Lung (tissue), 11 donors: ENCODE measurements at regions not wholly inside any gene's neighbourhood (a gene's known extent, or its start where the extent isn't known, plus 50 kb on each side); places are given as distances from the start of the nearest gene placed in this dataset.
A peak's percentile ranks its signal among the peaks of the same experiment; 100 is the strongest.

Experiments used
- ATAC-seq: fragments of 200-7000 bp; cut with Tn5 transposase; one replicate; pipeline ENCODE4 v1.9.1; 2020; ENCODE audit warnings: moderate number of reproducible peaks; ENCODE audit not compliant: insufficient read depth, low FRiP score
- DNase-seq, 3 donors: peaks; one replicate each; pipeline ENCODE4 v3.0.0-alpha.2; 2013 to 2017
- H3K27ac ChIP-seq, 2 donors: one replicate each; pipeline ENCODE4 v1.5.1; 2013; ENCODE audit warnings: mild to moderate bottlenecking in 2 of 2, moderate library complexity in 2 of 2, control low read depth in 1 of 2, inconsistent platforms in 1 of 2, low read depth in 1 of 2, low read length in 1 of 2
- H3K27me3 ChIP-seq, 3 donors: one replicate each; pipeline ENCODE4 v1.5.1; 2013; ENCODE audit warnings: low read length in 2 of 3; ENCODE audit not compliant: control insufficient read depth in 3 of 3, insufficient read depth in 3 of 3
- H3K36me3 ChIP-seq, 4 donors: one replicate each; pipeline ENCODE4 v1.5.1; 2013; ENCODE audit warnings: low read length in 4 of 4, mild to moderate bottlenecking in 1 of 4, moderate library complexity in 1 of 4; ENCODE audit not compliant: control insufficient read depth in 4 of 4, insufficient read depth in 4 of 4
- H3K4me1 ChIP-seq, 5 donors: one replicate each; pipeline ENCODE4 v1.5.1; 2013; ENCODE audit warnings: low read length in 5 of 5, mild to moderate bottlenecking in 2 of 5, moderate library complexity in 1 of 5; ENCODE audit not compliant: control insufficient read depth in 5 of 5, insufficient read depth in 5 of 5
- H3K4me3 ChIP-seq: one replicate; pipeline ENCODE4 v1.5.1; 2013; ENCODE audit warnings: mild to moderate bottlenecking, control low read depth, moderate library complexity
- H3K9ac ChIP-seq, 2 donors: one replicate each; pipeline ENCODE4 v1.5.1; 2013; ENCODE audit warnings: low read length in 2 of 2, control low read depth in 1 of 2; ENCODE audit not compliant: insufficient read depth in 1 of 2
- H3K9me3 ChIP-seq, 4 donors: one replicate each; pipeline ENCODE4 v1.5.1; 2013; ENCODE audit warnings: low read length in 3 of 4, mild to moderate bottlenecking in 1 of 4, moderate library complexity in 1 of 4; ENCODE audit not compliant: control insufficient read depth in 4 of 4, insufficient read depth in 3 of 4
- WGBS, 2 donors: extraction: QIAGEN DNeasy Blood & Tissue Kit; methylation state at CpG; one replicate each; pipeline ENCODE4 v1.1.7; 2013; 5-methylcytosine and 5-hydroxymethylcytosine counted together
- TF ChIP-seq, protein P1 (sequence below): IDR thresholded peaks from 2 replicates; pipeline ENCODE4 v1.5.1; 2012; ENCODE audit warnings: mild to moderate bottlenecking; ENCODE audit errors: control extremely low read depth, extremely low read depth
- donor health status: control.
- donor health status: control.
- donor health status: Bipolar disorder and iron deficiency.
- donor health status: healthy.
- donor health status: DM: yes; HTN: yes; CAD: no.

DNA sequence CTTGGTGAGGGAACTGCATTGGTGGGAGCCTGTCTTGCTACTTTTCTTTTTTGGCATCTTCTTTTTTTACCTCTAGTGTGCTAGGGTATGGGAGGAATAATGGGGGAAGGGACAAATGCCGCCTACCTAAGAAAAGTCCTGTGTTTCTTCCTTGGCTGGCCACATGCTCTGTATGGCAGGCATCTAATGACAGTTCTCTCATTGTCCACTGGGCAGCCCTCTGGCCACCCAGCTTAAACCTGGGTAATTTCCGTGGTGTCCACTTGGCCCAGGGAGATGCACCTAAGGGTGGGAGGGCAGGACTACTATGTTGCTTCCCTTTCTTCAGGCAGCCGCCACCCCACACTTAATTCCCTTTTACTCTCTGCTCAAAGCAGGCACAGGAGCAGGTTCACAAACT, 173.1 kb downstream of the YTHDC2 start:
- H3K4me1 ChIP-seq = peaks cover 0 to 6% (median 0%) of the 10 kb centered on the region in 5 donors
- no peak overlapping the region for H3K4me3 ChIP-seq
- no peak for ATAC-seq
- no peak overlapping the region for H3K27ac ChIP-seq
- no peak for DNase-seq
- H3K9ac ChIP-seq = no peak overlapping the region
- H3K36me3 ChIP-seq = no peaks in the 10 kb centered on the region
- 91 to 94% methylated on average over 3 of the region's 3 CpGs for WGBS, 2 donors
- TF ChIP-seq, protein P1, sequence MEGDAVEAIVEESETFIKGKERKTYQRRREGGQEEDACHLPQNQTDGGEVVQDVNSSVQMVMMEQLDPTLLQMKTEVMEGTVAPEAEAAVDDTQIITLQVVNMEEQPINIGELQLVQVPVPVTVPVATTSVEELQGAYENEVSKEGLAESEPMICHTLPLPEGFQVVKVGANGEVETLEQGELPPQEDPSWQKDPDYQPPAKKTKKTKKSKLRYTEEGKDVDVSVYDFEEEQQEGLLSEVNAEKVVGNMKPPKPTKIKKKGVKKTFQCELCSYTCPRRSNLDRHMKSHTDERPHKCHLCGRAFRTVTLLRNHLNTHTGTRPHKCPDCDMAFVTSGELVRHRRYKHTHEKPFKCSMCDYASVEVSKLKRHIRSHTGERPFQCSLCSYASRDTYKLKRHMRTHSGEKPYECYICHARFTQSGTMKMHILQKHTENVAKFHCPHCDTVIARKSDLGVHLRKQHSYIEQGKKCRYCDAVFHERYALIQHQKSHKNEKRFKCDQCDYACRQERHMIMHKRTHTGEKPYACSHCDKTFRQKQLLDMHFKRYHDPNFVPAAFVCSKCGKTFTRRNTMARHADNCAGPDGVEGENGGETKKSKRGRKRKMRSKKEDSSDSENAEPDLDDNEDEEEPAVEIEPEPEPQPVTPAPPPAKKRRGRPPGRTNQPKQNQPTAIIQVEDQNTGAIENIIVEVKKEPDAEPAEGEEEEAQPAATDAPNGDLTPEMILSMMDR = no peak
- H3K27me3 ChIP-seq = no peaks in the 10 kb centered on the region
- no peaks in the 10 kb centered on the region for H3K9me3 ChIP-seq

DNA sequence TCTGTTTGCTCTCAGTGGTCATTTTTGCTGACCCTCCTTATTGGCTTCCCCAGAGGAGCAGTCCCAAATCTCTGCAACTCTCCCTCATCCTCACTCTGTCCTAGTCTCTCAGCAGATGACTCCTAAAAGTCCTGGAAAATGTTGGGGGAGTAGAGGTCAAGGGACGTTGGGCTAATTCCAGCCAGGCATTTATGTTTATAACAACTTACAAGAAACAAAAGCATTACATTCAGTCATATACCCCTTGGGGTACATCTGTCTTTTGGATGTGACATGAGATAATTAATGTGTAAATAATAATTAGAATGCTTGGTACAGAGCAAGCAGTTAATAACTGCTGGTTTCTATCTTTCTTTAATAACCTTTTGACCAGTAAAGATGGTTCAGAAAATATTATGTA, 176.2 kb downstream of the YTHDC2 start:
- Histone ChIP-seq H3K4me3 (no peak overlapping the region), H3K27ac (no peak overlapping the region), H3K9me3 (no peaks in the 10 kb centered on the region), H3K4me1 (peaks cover 0 to 32% (median 4%) of the 10 kb centered on the region in 5 donors), H3K27me3 (no peaks in the 10 kb centered on the region), H3K36me3 (no peaks in the 10 kb centered on the region), H3K9ac (no peak overlapping the region)
- DNase-seq = no peak
- TF ChIP-seq, protein P1 = no peak
- WGBS, 2 donors = 55 to 73% methylated on average over 1 of the region's 1 CpG
- no peak for ATAC-seq

DNA sequence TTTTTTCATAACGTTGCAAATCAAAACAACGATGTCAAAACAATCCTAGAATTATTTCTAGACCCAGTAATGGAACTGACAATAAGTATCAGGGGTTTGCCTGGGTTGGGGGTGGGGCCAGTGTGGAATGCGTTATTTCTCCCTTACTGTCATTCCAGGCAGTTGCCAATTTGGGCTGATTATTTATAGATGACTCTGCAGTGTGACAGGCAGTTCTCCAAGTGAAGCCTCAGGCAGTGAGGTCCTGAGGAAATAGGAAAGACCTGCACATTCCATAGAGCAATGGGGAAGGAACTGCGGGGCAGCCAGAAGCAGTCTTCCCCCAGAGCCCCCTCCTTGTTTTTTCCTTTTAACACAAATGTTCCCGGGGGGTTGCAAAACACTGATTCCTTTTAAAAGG, 179.0 kb downstream of the YTHDC2 start:
- H3K27me3 ChIP-seq = no peaks in the 10 kb centered on the region
- DNase-seq (peak in 2 of 3 donors; percentile 6 to 13), ATAC-seq (no peak)
- TF ChIP-seq, protein P1 = no peak
- H3K4me3 ChIP-seq = no peak overlapping the region
- H3K4me1 ChIP-seq = peaks cover 0 to 34% (median 4%) of the 10 kb centered on the region in 5 donors
- no peaks in the 10 kb centered on the region for H3K9me3 ChIP-seq
- H3K9ac ChIP-seq = no peak overlapping the region
- no peak overlapping the region for H3K27ac ChIP-seq
- 21 to 26% methylated on average over 5 of the region's 5 CpGs for WGBS, 2 donors
- no peaks in the 10 kb centered on the region for H3K36me3 ChIP-seq

DNA sequence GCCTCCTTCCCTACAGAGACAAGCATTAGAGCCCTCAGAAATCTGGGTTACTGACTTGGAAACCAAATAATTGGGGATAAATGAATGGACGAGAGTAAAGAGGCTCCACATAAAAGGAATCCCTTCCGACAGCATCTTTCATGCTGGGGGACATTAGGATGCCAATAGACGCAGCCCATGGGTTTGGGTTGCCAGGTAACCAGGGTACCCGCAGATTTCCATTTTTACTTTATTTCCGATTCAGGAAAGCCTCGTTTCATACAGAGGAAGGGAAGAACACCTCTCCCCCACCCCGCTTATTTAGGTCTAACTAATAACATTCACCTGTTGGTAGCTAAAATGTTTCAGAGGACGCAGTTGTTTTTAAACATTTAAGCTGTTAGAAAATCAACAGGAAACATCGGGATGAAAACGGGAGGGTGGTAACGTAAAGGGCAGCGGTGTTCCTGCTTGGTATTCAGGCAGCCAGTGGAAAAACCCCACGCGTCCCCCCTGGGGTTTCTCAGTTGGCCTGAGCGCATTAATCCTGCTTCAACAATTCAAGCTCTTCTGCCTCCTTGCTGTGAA, 179.5 kb downstream of the YTHDC2 start:
- Histone ChIP-seq H3K9me3 (no peaks in the 10 kb centered on the region), H3K36me3 (no peaks in the 10 kb centered on the region), H3K9ac (no peak overlapping the region), H3K4me3 (no peak overlapping the region), H3K4me1 (peaks cover 0 to 34% (median 4%) of the 10 kb centered on the region in 5 donors), H3K27ac (no peak overlapping the region), H3K27me3 (no peaks in the 10 kb centered on the region)
- WGBS, 2 donors = 17 to 27% methylated on average over 15 of the region's 15 CpGs
- DNase-seq (peak in 1 of 3 donors; percentile 21), ATAC-seq (no peak)
- TF ChIP-seq, protein P1 = no peak
